Activated T-cell treated with anti-CD3 and anti-CD28 coated beads, Interleukin-2, amount 50 U/mL, for 72 hours (primary cell): ENCODE measurements at regions not wholly inside any gene's neighbourhood (a gene's known extent, or its start where the extent isn't known, plus 50 kb on each side); places are given as distances from the start of the nearest gene placed in this dataset.

ENCODE experiments used
- ATAC-seq, 2 donors: fragments of 150-1000 bp; cut with Tn5 transposase; replicated peaks in 1 of 2; 2 replicates each; pipeline ENCODE4 v1.10.0; 2021; ENCODE audit warnings: moderate library complexity in 2 of 2, mild to moderate bottlenecking in 1 of 2
- DNase-seq, 2 donors: peaks; one replicate each; pipeline ENCODE4 v3.0.0; 2021 to 2022; ENCODE audit warnings: mixed read lengths in 1 of 2
- H3K27ac Mint-ChIP-seq: one replicate; pipeline ENCODE4 v1.8.0; 2022; ENCODE audit warnings: mild to moderate bottlenecking, moderate library complexity, mixed read lengths
- H3K27me3 Mint-ChIP-seq: one replicate; pipeline ENCODE4 v1.8.0; 2022; ENCODE audit warnings: low read depth, mixed read lengths
- H3K36me3 Mint-ChIP-seq, 2 donors: one replicate each; pipeline ENCODE4 v1.8.0; 2022; ENCODE audit warnings: mixed read lengths in 2 of 2, mild to moderate bottlenecking in 1 of 2; ENCODE audit not compliant: insufficient read depth in 2 of 2
- H3K4me1 Mint-ChIP-seq: one replicate; pipeline ENCODE4 v1.8.0; 2022; ENCODE audit warnings: low read depth, mixed read lengths
- H3K4me3 Mint-ChIP-seq, 2 donors: one replicate each; pipeline ENCODE4 v1.8.0; 2022; ENCODE audit warnings: mild to moderate bottlenecking in 2 of 2, mixed read lengths in 2 of 2, moderate library complexity in 2 of 2
- H3K9me3 Mint-ChIP-seq, 2 donors: one replicate each; pipeline ENCODE4 v1.8.0; 2022; ENCODE audit warnings: mixed read lengths in 2 of 2

DNA sequence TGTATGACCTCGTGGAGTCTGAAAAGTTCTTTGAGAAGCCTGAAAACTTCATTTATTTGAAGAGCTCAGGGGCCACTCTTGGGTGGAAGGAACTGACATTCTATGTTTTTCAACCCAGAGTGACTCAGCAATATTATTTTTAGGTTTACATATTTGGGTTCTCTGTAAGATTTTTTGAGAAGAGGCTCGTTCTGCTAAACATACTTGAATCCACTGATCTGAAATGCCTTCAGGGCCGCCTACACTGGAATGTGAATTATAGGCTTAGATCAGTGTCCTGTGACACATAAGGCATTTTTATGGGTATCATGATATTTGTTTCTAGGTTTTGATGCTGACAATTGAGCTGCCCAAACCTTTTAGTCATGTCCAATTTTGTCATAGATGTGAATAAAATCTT lies 86.2 kb downstream of the PSAT1 start:
- no peaks in the 10 kb centered on the region for H3K9me3 Mint-ChIP-seq
- no peak overlapping the region for H3K27ac Mint-ChIP-seq
- no peaks in the 10 kb centered on the region for H3K36me3 Mint-ChIP-seq
- no peaks in the 10 kb centered on the region for H3K27me3 Mint-ChIP-seq
- ATAC-seq (no peak), DNase-seq (no peak)
- H3K4me3 Mint-ChIP-seq = no peak overlapping the region
- H3K4me1 Mint-ChIP-seq = no peaks in the 10 kb centered on the region

DNA sequence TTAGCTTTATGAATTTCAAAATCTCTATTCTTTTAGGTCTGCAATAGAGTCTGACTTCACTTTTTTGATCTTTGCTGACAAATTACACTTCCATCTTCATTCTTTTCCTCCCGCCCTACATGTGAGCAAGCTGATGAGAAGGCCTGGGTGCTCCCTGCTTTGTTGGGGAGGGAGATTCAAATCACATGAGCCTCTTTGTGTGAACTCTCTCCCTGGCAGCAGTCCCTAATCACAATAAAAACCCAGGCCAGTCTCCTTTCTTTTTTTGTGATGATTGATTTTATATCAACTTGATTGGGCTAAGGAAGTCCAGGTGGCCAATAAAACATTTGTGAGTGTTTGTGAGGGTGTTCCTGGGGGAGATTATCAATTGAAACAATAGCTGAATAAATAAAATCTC lies 89.4 kb downstream of the PSAT1 start:
- Mint-ChIP-seq H3K27ac (no peak overlapping the region), H3K4me3 (no peak overlapping the region), H3K9me3 (no peaks in the 10 kb centered on the region), H3K27me3 (no peaks in the 10 kb centered on the region), H3K36me3 (no peaks in the 10 kb centered on the region), H3K4me1 (no peaks in the 10 kb centered on the region)
- DNase-seq (no peak), ATAC-seq (no peak)

GRCh38 chr9:78386773-78387172 lies 89.8 kb downstream of the PSAT1 start:
- no peak overlapping the region for H3K27ac Mint-ChIP-seq
- no peaks in the 10 kb centered on the region for H3K9me3 Mint-ChIP-seq
- ATAC-seq (no peak), DNase-seq (no peak)
- no peaks in the 10 kb centered on the region for H3K4me1 Mint-ChIP-seq
- no peaks in the 10 kb centered on the region for H3K27me3 Mint-ChIP-seq
- H3K36me3 Mint-ChIP-seq = no peaks in the 10 kb centered on the region
- no peak overlapping the region for H3K4me3 Mint-ChIP-seq

DNA sequence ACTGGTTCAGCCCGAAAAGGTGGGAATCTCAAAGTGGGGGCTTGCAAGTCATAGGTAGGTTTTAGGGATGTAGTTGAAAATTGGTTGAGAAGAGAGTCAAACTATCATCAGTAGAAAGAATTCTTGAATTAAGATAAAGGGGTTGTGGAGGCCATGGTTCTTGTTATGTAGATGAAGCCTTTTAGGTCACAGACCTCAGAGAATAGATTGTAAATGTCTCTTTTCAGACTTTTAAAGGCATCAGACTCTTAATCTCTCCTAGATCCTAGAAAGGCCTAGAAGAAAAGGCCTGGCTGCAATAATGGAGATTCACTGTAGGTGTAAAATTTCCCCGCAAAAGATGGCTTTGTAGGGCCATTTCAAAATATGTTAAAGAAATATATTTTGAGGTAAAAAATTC lies 96.4 kb downstream of the PSAT1 start:
- H3K27ac Mint-ChIP-seq = no peak overlapping the region
- no peak overlapping the region for H3K4me3 Mint-ChIP-seq

DNA sequence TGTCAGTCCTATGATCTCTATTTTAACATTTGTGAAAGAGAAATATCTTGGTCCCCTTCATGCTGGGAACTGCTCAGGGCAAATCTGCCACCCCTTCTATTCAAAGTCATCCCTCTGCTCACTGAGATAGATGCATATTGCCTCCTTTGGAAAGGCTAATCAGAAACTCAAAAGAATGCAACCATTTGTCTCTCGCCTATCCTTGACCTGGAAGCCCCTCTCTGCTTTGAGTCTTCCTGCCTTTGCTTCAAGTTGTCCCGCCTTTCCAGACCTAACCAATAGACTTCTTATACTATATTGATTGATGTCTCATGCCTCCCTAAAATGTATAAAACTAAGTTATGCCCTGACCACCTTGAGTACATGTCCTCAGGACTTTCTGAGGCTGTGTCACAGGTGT lies 97.0 kb downstream of the PSAT1 start:
- ATAC-seq (no peak), DNase-seq (no peak)
- H3K27me3 Mint-ChIP-seq = no peaks in the 10 kb centered on the region
- H3K36me3 Mint-ChIP-seq = peaks cover 0 to 3% of the 10 kb centered on the region in 2 donors
- H3K27ac Mint-ChIP-seq = no peak overlapping the region
- no peaks in the 10 kb centered on the region for H3K4me1 Mint-ChIP-seq
- no peak overlapping the region for H3K4me3 Mint-ChIP-seq
- H3K9me3 Mint-ChIP-seq = peaks cover 3 to 4% of the 10 kb centered on the region in 2 donors

More for the DNA sequence above, 96.4 kb downstream of the PSAT1 start:
- Mint-ChIP-seq H3K27me3 (no peaks in the 10 kb centered on the region), H3K9me3 (peaks cover 3 to 4% of the 10 kb centered on the region in 2 donors), H3K36me3 (peaks cover 0 to 3% of the 10 kb centered on the region in 2 donors), H3K4me1 (no peaks in the 10 kb centered on the region)
- DNase-seq = no peak
- no peak for ATAC-seq

GRCh38 chr9:78396087-78396486 lies 99.2 kb downstream of the PSAT1 start:
- Mint-ChIP-seq H3K27ac (no peak overlapping the region), H3K4me3 (no peak overlapping the region), H3K36me3 (peaks cover 0 to 3% of the 10 kb centered on the region in 2 donors), H3K27me3 (no peaks in the 10 kb centered on the region), H3K4me1 (no peaks in the 10 kb centered on the region), H3K9me3 (peaks cover 3 to 4% of the 10 kb centered on the region in 2 donors)
- ATAC-seq (no peak), DNase-seq (no peak)

- Mint-ChIP-seq H3K4me3 (no peak overlapping the region), H3K4me1 (no peaks in the 10 kb centered on the region), H3K27ac (no peak overlapping the region), H3K36me3 (peaks cover 0 to 3% of the 10 kb centered on the region in 2 donors), H3K9me3 (peaks cover 3 to 4% of the 10 kb centered on the region in 2 donors), H3K27me3 (no peaks in the 10 kb centered on the region)
- DNase-seq = no peak
- ATAC-seq = no peak
Observed at GRCh38 chr9:78397045-78397444, 100.1 kb downstream of the PSAT1 start.

- ATAC-seq (no peak), DNase-seq (no peak)
- no peaks in the 10 kb centered on the region for H3K4me1 Mint-ChIP-seq
- H3K9me3 Mint-ChIP-seq = peaks cover 3 to 4% of the 10 kb centered on the region in 2 donors
- no peak overlapping the region for H3K4me3 Mint-ChIP-seq
- no peak overlapping the region for H3K27ac Mint-ChIP-seq
- peaks cover 0 to 3% of the 10 kb centered on the region in 2 donors for H3K36me3 Mint-ChIP-seq
- no peaks in the 10 kb centered on the region for H3K27me3 Mint-ChIP-seq
Observed at GRCh38 chr9:78397454-78397853, 100.5 kb downstream of the PSAT1 start.

DNA sequence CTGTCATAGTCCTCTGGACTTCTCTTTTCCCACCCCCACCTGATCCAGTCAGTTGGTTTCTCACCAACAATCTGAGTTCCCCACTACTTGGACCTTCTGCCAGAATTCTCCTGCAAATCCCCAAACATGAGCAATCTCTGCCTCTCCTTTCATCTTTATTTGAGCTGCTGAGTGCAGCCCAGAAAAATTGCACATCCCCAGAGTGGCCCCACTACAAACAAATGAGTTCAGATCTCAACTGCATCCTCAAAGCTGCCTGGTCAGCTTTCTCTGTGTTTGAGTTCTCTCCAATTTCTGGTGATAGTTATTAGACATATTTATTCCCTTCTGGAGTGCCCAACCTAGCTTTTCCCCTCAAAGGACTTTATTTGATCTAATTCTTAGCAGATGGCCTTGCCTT lies 102.2 kb downstream of the PSAT1 start:
- H3K4me1 Mint-ChIP-seq = no peaks in the 10 kb centered on the region
- DNase-seq = no peak
- no peak overlapping the region for H3K4me3 Mint-ChIP-seq
- H3K36me3 Mint-ChIP-seq = peaks cover 0 to 3% of the 10 kb centered on the region in 2 donors
- ATAC-seq = no peak
- peaks cover 3 to 4% of the 10 kb centered on the region in 2 donors for H3K9me3 Mint-ChIP-seq
- no peak overlapping the region for H3K27ac Mint-ChIP-seq
- H3K27me3 Mint-ChIP-seq = no peaks in the 10 kb centered on the region

GRCh38 chr9:78400496-78400895 lies 103.6 kb downstream of the PSAT1 start:
- no peak for DNase-seq
- Mint-ChIP-seq H3K27me3 (no peaks in the 10 kb centered on the region), H3K4me3 (no peak overlapping the region), H3K36me3 (peaks cover 0 to 3% of the 10 kb centered on the region in 2 donors), H3K4me1 (no peaks in the 10 kb centered on the region), H3K9me3 (peaks cover 0 to 3% of the 10 kb centered on the region in 2 donors), H3K27ac (no peak overlapping the region)
- no peak for ATAC-seq

DNA sequence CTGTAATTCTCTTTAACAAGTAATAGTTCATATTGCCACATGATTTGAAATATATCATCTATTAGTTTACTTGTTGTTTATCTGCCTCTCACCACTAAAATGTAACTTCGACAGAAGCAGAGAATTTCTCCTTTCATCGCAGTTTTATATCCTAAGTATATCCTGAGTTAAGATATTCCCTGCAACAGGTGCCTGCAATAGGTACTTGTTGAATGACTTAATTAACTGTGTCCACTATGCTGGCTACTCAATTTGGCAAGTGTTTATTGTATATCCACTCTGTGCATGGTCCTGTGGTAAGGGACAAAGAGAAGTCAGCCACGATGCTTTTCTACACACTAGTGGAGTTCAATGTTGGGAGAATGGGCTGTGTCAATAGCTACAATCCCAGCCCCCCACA lies 108.5 kb downstream of the PSAT1 start:
- H3K27ac Mint-ChIP-seq = no peak overlapping the region
- no peak for DNase-seq
- H3K4me3 Mint-ChIP-seq = no peak overlapping the region
- no peaks in the 10 kb centered on the region for H3K9me3 Mint-ChIP-seq
- H3K36me3 Mint-ChIP-seq = no peaks in the 10 kb centered on the region
- H3K4me1 Mint-ChIP-seq = no peaks in the 10 kb centered on the region
- no peaks in the 10 kb centered on the region for H3K27me3 Mint-ChIP-seq
- no peak for ATAC-seq

DNA sequence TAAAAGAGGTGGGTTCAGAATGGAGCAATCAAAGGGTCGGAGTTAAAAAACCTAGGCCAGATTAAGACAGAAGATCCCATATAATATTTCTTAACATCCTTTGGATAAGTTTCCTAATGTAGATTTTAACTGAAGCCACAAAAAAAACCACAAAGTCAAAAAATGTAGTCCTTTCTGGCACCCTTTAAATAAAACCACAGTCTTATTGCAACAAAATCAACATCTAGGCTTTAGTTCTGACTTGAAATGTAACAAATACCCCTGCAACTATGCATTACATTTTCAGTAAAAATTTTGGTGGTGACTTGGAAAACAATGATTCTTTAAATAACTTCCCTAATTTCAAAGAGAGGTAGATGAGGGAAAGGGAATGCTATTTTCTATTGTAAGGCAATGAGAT lies 109.2 kb downstream of the PSAT1 start:
- ATAC-seq (no peak), DNase-seq (no peak)
- H3K4me1 Mint-ChIP-seq = no peaks in the 10 kb centered on the region
- no peaks in the 10 kb centered on the region for H3K36me3 Mint-ChIP-seq
- H3K4me3 Mint-ChIP-seq = no peak overlapping the region
- H3K9me3 Mint-ChIP-seq = no peaks in the 10 kb centered on the region
- no peaks in the 10 kb centered on the region for H3K27me3 Mint-ChIP-seq
- H3K27ac Mint-ChIP-seq = no peak overlapping the region

GRCh38 chr9:78406933-78407332 lies 110.0 kb downstream of the PSAT1 start:
- Mint-ChIP-seq H3K4me1 (no peaks in the 10 kb centered on the region), H3K9me3 (no peaks in the 10 kb centered on the region), H3K36me3 (no peaks in the 10 kb centered on the region), H3K27me3 (no peaks in the 10 kb centered on the region), H3K4me3 (no peak overlapping the region), H3K27ac (no peak overlapping the region)
- no peak for DNase-seq
- ATAC-seq = no peak

- no peaks in the 10 kb centered on the region for H3K4me1 Mint-ChIP-seq
- H3K27ac Mint-ChIP-seq = no peak overlapping the region
- DNase-seq = no peak
- no peaks in the 10 kb centered on the region for H3K9me3 Mint-ChIP-seq
- no peak overlapping the region for H3K4me3 Mint-ChIP-seq
- H3K27me3 Mint-ChIP-seq = no peaks in the 10 kb centered on the region
- no peaks in the 10 kb centered on the region for H3K36me3 Mint-ChIP-seq
- ATAC-seq = no peak
Observed at GRCh38 chr9:78407636-78408312, 110.8 kb downstream of the PSAT1 start.
